GM15510 (cell line): ENCODE measurements at regions not wholly inside any gene's neighbourhood (a gene's known extent, or its start where the extent isn't known, plus 50 kb on each side); places are given as distances from the start of the nearest gene placed in this dataset.

Experiments
- POLR2A ChIP-seq: IDR thresholded peaks from 3 replicates; pipeline ENCODE4 v1.6.1; 2011; ENCODE audit warnings: borderline replicate concordance; ENCODE audit not compliant: insufficient read length; ENCODE audit errors: extremely low read depth

DNA sequence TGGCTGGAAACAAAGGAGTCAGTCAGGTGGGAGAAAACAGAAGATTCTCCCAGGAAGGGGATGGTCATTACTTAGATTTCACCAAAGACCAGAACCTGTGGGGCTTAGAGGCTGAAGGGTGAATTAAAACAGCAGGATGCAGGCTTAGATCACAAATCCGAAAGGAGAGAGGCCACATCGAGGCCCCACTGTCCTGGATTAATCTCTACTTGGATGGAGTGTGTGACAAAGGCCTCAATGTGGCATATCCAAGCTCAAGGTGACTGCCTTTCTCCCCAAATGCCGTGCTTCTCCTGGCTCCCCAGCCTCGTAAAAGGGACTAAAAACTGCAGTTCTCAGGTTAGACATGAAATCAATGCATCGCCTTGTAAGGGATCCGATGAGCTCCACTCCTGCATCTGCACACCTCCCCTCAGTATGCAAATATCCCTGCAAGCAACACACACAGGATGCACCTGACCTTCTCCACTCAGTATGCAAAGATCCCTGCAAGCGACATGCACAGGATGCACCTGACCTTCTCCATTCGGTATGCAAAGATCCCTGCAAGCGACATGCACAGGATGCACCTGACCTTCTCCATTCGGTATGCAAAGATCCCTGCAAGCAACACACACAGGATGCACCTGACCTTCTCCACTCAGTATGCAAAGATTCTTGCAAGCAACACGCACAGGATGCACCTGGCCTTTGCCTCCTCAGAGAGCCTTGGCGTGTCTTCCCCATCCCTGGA lies 447.4 kb downstream of the BRD1 start:
- TF ChIP-seq POLR2A: no peak

DNA sequence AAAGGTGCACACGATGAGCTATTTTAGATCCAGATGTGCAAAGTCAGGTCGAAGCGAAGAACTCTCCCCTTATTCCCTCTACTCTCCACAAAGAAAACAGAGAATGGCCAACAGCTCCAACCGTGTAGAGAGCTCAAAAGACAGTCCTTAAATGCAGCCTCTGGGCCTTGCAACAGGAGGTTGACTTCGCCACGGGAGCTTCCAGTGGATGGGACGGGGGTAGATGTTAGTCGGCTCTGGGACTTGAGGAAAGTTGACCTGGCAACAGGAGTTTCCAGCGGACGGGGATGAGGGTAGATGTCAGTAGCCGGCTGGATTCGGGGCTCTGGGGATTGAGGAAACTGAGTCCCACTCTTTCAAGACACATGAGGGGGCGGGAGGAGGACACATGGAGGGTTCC lies 450.4 kb downstream of the BRD1 start:
- TF ChIP-seq POLR2A: no peak

DNA sequence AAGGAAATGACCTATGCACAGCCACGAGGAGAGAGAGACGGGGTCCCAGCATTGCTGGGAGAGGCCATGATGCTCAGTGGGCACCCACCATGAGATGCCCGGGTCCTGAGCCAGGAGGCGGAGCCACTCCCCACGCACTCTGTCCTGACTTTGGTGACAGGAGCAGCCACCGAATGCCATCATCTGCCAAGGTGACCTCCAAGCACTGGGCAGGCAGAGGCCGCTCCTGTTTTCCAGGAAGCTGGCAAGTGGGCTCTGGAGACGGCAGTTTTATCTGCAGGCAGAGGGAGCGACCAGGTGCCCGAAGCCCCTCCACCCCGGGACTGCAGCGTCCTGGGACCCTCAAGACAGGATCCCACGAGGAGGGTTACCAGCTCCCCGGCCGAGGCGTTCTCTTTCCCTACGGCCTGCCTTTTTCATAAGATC lies 453.9 kb downstream of the BRD1 start:
- TF ChIP-seq POLR2A: no peak

DNA sequence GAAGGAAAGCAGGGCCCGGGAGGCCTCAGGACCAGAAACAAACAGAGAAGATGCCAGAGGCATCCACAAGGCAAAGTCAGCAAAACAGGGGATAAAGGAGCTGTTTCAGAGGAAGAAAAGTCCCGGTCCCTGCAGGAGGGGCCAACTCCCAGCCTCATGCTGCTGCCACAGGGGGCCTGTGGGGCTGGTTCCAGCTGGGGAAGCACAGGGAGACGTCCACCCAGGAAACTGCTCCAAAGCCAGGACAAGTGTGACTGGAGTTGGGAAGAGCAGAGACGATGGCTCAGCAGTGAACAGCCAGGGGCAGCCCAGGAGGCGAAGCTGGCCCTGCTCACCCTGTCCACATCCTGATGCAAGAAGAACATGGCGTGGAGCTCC lies 454.4 kb downstream of the BRD1 start:
- no peak for TF ChIP-seq POLR2A

DNA sequence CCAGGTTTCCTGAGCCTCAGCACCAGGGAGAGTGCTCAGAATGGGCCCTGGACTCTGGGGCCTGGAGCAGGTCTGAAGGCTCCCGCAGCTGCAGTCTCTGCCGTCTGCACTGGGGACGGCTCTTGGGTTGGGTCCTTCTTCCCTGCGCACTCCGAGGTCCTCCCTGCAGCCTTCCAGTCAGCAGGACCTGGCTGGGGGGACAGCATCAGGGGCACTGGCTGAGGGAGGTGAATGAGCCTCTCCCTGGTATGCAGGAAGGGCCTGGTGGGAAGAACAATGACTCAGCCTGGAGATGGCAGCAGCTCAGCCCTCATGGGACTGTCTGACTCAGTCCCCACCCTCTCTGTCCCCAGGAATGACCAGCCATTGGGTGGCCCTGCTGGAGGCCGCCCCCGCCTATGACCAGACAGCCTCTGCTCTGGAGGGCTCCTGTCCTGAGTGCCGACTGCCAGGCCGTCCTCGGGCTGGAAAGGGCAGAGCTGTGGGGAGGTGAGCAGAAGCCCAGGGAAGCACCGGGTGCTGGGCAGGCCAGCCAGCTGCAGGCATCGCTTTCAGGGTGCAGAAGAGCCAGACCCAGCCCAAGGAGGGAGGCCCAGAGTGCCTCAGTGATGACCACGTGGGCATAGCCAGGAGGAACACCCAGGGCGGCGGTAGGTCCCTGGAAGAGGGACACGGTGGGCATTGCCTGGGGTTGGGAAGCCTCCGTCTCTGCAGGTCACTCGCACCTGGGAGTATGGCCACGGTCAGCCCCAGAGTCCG lies 455.0 kb downstream of the BRD1 start:
- TF ChIP-seq POLR2A: no peak

DNA sequence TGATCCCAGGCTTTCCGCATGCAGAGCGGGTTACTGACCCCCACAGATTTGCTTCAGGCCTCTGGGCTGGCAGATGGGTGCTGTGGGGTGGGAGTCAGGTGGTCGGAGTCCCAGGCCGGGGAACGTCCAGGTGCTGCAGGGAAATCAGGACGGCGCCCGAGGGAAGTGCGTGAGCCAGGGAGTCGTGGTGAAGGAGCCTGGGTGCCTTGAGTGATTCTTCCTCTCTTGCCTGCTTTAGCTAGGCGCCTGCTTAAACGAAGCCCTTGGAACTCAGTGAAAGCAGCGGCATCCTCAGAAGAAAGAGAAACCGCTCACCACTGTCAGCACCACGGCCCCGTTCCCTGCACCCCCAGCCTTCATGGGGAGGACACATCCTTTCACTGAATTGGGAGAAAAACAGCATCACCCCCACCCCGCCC lies 455.6 kb downstream of the BRD1 start:
- no peak for TF ChIP-seq POLR2A

DNA sequence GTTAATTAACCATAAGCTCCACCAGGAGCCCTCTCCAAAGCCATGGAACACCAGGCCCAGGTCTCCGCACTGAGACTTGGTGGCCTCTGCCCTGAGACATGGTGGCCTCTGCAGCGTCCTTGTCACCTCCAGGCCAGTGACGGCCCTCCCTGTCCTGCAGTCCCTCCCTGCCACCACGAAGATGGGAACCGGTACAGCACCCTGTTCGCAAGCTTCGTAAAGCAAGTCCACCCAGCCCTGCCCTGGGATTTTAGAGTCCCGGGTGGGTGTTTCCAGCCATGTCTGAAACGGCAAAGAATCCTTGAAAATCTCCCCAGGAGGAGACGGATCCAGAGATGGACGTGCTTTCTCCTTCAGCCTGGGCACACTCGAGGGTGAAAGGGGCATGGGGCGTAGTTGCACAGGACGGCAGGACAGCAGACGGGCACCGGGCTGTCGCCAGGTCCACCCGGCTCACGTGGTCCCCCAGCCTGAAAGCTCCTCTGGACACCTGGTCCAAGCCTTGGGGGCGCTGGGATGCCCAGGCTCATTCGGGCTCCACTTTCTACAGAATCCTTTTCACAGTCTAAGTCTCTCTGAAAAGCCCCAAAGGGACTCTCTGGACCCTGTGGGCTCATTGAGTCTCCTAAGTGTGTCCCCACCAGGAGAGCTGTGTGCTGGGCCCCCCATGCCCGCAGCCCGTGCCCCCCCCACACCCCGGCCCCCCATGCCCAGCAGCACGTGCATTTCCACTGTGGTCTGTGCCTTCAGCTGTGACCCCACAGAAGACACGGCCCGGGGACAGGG lies 456.2 kb downstream of the BRD1 start:
- no peak for TF ChIP-seq POLR2A

DNA sequence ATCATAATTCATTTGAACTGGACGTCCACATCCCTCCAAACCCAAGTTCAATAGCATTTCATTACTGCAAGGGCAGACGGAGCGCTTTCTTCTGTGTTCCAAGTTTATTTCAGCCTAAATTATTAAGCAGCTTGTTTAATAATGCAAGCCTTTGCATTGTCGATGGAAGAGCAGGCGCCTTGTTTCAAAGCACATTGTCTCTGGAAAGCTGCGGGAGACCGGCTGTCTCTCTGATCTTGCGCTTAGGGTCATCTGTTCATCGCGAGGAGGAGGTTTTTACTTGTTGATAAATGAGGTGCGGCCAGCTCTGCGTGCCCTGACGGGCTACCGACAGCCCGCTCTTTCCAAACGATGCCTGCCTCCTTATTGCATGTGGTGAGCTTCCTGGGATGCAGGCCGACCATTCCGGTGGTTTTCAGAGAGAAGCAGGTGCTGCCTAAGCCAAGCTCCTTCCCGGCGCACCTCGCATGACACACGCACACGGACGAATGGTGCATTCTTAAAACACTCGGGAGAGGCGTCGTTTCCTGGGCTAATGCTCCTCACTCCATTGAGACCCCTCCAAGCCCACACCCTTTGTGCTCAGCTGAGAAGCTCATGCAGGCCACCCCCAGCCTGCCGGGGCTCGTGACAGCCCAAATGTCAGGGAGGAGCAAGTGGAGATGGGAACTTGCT lies 456.9 kb downstream of the BRD1 start:
- no peak for TF ChIP-seq POLR2A

DNA sequence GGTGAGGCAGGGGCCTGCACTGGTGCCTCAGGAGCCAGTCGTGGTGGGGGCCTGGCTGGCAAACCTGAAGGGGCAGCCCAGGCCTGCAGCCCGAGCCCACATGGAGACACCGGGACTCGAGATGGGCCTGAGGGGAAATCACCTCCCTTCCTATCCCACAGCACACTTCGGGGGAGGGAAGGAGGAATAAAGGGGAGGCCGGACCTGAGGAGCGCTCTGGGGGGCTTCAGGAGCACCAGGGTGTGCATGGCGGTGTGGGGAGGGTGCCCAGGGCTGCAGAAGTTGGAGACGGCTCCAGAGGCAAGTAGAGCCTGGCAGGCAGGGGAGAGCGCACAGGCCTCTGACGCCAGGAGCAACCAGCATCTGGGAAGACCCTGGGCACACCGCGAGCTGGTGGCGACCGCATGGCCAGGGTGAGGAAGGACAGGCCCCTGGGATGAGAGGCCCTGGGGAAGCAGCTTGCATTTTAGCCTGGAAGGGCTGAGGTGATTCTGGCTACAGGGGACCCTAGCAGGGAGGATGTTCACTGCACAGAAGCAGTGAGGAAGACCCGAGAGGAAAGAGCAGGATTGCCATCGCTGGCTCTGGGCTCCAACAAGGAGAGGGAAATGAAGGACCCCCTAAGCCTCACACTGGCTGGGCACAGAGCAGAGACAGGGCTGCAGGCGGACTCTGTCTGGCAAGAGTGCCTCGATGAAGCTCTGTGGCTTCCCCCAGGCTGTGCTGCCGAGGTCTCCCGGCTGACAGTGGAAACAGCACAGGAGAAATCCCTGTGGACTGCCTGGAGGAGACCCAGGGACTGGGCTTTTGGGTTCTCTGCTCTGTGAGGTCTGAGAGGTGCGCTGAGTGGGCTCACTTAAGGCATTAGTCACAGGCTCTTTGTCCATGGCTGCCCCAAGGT lies 457.7 kb downstream of the BRD1 start:
- TF ChIP-seq POLR2A: no peak

DNA sequence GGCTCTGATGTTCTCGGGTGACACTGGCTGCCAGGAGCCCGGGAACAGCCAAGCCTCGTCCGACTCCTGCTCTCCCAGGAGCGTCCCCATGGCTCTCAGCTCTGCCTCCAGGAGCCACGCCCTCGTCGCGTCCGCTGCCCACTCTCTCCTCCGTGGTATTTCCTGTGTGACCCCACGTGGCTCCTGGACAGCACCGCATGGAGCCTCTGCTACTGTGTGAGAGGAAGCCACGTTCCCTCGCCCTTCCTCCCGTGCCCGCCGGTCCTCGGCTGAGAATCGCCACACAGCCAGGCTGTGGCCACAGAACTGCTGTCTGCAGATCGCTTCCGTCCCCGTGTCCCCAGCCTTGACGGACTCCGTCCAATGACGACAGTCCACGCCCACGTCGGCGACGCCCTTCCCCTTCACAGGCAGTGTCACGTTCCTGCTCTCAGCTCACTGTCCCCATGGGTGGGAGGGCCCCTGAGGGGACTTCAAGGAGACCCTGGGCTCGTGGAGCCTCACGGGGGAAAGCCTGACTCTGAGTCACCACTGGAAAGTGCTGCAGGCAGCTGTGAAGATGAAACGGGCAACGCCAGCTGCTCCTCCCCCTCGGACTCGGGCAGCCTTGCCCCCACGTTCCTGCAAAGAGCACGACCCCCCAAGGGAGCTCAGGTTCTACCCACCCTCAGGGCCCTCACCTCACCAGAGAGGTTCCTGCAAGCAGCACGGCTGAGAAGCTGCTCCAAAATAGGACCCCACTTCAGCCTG lies 458.5 kb downstream of the BRD1 start:
- no peak for TF ChIP-seq POLR2A

DNA sequence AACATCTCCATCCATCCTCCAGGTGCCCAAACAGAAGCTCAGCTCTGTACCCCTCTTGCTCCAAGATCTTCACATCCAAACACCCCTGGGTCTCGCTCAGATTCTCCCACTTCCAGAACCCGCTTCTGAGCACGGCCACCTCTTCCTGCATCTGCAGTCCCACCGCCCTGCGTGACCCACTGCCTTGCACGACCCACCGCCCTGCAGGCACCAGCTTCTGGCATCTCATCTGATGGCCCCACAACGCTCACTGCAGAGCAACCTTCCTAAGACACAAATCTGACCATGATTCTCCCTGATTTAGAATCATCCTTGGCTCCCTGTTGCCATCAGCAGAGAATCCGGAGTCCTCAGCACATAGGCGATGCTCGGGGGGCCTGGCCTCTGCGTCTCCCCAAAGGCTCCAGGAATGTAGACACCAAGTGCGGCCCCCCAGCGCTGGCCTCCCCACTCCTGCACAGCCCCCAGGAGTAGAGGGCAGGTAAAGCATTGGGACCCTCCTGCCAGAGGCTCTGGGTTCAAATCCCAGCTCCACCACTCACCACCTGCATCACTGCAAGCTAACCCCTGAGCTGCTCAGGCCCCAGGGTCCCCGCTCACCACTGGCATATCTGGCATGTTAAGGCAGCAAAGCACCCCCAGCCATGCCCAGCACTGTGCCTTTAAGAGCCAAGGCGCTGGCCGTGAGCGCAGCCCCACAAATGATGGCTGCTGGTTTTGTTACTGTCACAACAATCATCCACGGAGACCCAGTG lies 459.3 kb downstream of the BRD1 start:
- TF ChIP-seq POLR2A: no peak

DNA sequence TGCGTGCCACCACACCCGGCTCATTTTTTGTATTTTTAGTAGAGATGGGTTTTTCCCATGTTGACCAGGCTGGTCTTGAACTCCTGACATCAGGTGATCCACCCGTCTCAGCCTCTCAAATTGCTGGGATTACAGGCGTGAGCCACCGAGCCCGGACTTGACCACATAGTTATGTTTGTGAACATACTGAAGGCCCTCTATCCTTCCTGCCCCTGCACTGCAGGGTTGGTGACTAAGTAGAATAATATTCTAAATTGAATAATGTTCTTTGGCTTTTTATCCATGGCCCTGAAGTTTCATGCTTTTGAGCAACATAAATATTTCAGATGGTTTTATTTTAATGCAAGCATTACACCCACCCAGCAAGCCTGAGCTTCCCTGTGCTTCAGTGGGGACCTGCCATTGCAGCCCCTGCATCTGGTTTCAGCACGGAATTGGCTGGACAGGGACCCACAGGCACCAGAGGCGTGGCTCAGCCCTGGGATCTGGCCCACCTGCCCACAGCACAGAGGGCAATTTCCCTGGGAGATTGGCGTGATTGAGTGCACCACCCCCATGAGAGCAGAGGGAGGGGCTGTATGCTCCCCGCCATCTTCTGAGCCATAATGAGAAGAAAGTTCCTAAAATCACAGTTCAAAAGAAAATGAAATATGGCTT lies 460.5 kb downstream of the BRD1 start:
- no peak for TF ChIP-seq POLR2A
